AG10803 (cell line): ENCODE measurements at regions not wholly inside any gene's neighbourhood (a gene's known extent, or its start where the extent isn't known, plus 50 kb on each side); places are given as distances from the start of the nearest gene placed in this dataset.

Experiments used
- DNase-seq: peaks from one replicate; pipeline ENCODE4 v3.0.0; 2010; ENCODE audit warnings: low read depth
- H3K4me3 ChIP-seq: 2 replicates; pipeline ENCODE4 v1.5.1; 2011; ENCODE audit warnings: mild to moderate bottlenecking, low read length, control low read depth
- CTCF ChIP-seq: conservative IDR thresholded peaks from 2 replicates; pipeline ENCODE4 v1.5.1; 2011; ENCODE audit warnings: mild to moderate bottlenecking, low read length, control low read depth, inconsistent platforms

- H3K4me3 ChIP-seq: no peak overlapping the region
- no peak for DNase-seq
- no peak for TF ChIP-seq CTCF
Measured at GRCh38 chr14:25431211-25432076, 381.5 kb upstream of the STXBP6 start.

- no peak for TF ChIP-seq CTCF
- DNase-seq: no peak
- H3K4me3 ChIP-seq: no peak overlapping the region
Measured at GRCh38 chr14:25430808-25431207, 380.9 kb upstream of the STXBP6 start.

GRCh38 chr14:25412998-25413397, 363.1 kb upstream of the STXBP6 start:
- DNase-seq: no peak
- TF ChIP-seq CTCF: no peak
- H3K4me3 ChIP-seq: no peak overlapping the region

GRCh38 chr14:25411781-25412757, 362.1 kb upstream of the STXBP6 start:
- no peak overlapping the region for H3K4me3 ChIP-seq
- peak; percentile 13 for DNase-seq
- TF ChIP-seq CTCF: peak; percentile 35; the same call in 1 of the 2 replicates

DNA sequence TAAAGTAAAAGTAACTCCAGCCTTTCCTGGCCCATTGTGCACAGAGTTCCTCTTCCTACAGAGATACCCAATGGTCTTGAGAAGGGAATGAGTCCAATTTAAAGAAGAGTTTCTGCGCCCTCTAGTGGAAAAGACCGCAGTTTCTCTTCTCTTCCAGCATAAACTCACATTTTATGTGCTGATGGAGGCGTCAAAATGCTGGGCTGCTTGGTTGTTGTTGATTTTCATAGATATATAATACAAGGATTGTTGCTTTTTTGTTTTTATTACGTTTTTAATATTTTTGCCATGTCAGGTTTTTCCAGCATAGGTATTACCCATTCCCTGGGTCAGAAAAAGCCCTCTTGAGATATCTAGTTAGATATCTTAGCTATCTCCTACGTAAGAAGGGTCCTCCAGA, 356.9 kb upstream of the STXBP6 start:
- peak; percentile 22 for DNase-seq

DNA sequence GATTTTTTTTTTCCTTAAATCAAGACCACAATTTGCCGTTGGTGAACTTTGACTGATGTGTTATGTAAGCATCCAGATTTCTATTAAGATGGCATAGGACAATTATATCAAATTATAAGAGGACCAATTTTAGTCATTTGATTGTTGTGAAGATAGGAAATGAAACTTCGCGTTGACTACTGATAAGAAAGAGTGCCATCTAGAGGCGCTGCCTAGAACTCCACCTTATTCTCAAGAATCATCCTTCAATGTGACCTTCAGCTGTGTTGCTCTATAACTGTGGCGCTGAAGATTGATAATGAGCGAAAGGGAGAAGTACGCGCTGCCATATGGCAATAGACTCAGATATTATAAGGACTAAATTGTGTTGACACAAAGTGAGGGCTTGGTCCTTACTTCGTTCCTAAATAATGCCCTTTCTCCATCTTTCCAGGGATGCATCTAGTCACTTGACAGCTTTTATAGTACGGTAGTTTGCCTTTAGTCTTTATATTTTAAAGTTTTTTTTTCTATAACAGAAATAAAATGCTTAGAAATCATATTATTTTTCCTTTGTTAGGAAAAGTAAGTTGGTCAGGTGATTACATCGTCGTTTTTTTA, 350.8 kb upstream of the STXBP6 start:
- H3K4me3 ChIP-seq: no peak overlapping the region
- peak; percentile 84 for TF ChIP-seq CTCF
- DNase-seq: peak; percentile 56

More for the DNA sequence above, 356.9 kb upstream of the STXBP6 start:
- TF ChIP-seq CTCF: peak; percentile 45
- H3K4me3 ChIP-seq: no peak overlapping the region
